Smooth muscle cell (in vitro differentiated cells): ENCODE measurements at regions not wholly inside any gene's neighbourhood (a gene's known extent, or its start where the extent isn't known, plus 50 kb on each side); places are given as distances from the start of the nearest gene placed in this dataset.

Experiments used
- DNase-seq: peaks from one replicate; lab custom pipeline; 2025; ENCODE audit not compliant: unreplicated experiment; lab: John Stamatoyannopoulos, UW
- H2AFZ ChIP-seq: fragments of 200-600 bp; sonication (generic); 2 replicates; pipeline ENCODE4 v1.6.0; 2016; ENCODE audit warnings: antibody characterized with exemption, low read depth, mild to moderate bottlenecking
- H3F3A ChIP-seq: fragments of 200-600 bp; sonication (generic); 2 replicates; pipeline ENCODE4 v1.6.0; 2017; ENCODE audit warnings: antibody characterized with exemption, low read depth
- H3K27ac ChIP-seq: fragments of 200-600 bp; sonication (generic); 2 replicates; pipeline ENCODE4 v1.5.1; 2016; ENCODE audit warnings: low read depth, mild to moderate bottlenecking
- H3K27me3 ChIP-seq: fragments of 200-600 bp; sonication (generic); 2 replicates; pipeline ENCODE4 v1.6.1; 2016; ENCODE audit warnings: low read depth, mild to moderate bottlenecking
- H3K36me3 ChIP-seq: fragments of 200-600 bp; sonication (generic); 2 replicates; pipeline ENCODE4 v1.5.1; 2016; ENCODE audit warnings: low read depth
- H3K4me1 ChIP-seq: fragments of 200-600 bp; sonication (generic); 2 replicates; pipeline ENCODE4 v1.5.1; 2016; ENCODE audit warnings: low read depth
- H3K4me2 ChIP-seq: fragments of 200-600 bp; sonication (generic); 2 replicates; pipeline ENCODE4 v1.6.0; 2016; ENCODE audit warnings: mild to moderate bottlenecking
- H3K4me3 ChIP-seq: fragments of 200-600 bp; sonication (generic); 2 replicates; pipeline ENCODE4 v1.5.1; 2016; ENCODE audit warnings: mild to moderate bottlenecking
- H3K79me2 ChIP-seq: fragments of 200-600 bp; sonication (generic); 2 replicates; pipeline ENCODE4 v1.6.0; 2016; ENCODE audit warnings: low read depth, mild to moderate bottlenecking
- H3K9ac ChIP-seq: fragments of 200-600 bp; sonication (generic); 2 replicates; pipeline ENCODE4 v1.6.0; 2016; ENCODE audit warnings: low read depth
- H3K9me3 ChIP-seq: fragments of 200-600 bp; sonication (generic); replicated peaks from 2 replicates; pipeline ENCODE4 v1.5.1; 2016; ENCODE audit warnings: low read depth
- H4K20me1 ChIP-seq: fragments of 200-600 bp; sonication (generic); 2 replicates; pipeline ENCODE4 v1.6.0; 2016; ENCODE audit warnings: low read depth
- CTCF ChIP-seq: fragments of 200-600 bp; sonication (generic); IDR thresholded peaks from 2 replicates; pipeline ENCODE4 v1.5.1; 2017; ENCODE audit warnings: borderline replicate concordance, mild to moderate bottlenecking, antibody characterized with exemption; ENCODE audit not compliant: insufficient read depth, poor library complexity, severe bottlenecking
- WGBS: methylation state at CpG from one replicate; pipeline ENCODE4 v1.1.7; 2016; ENCODE audit warnings: low lambda C conversion rate; 5-methylcytosine and 5-hydroxymethylcytosine counted together

DNA sequence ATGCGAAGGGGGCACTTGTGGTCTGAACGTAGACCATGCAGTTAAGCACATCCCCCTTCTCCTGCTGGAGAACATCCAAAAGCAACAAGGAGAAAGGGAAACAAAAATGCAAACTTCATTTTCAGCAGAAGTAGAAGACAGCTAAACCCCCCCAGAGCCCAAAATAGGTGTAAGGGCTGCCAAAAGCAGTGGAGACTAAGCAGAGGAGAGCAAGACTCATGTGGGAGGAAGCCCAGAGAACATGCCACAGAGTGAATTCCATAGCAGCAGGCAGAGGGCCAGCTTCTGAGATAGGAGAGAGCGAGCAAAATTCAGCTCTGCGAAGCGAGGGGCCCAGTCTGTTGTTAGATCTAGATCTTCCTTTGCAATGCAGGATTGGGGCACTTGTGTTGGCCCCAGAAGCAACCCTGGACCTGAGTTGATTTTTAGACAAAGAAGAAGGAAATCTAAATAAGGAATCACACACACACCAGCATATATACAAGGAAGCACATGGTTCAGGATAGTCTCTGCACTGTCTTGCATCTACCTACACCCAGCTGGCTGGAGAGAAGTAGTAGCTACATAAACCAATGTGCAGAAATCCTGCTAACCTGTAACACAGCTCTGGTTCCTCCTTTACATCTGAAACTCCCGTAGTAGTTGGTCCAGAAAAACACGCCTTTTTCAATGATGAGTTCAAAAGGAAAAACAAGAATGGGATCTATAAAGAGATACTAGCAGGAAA, 199.6 kb downstream of the SPRY2 start:
- DNase-seq, result no peak
- Histone ChIP-seq H3K27ac (peak overlapping the region; percentile 45), H3K9ac (no peak overlapping the region), H2AFZ (peak overlapping the region; percentile 87), H3K9me3 (no peaks in the 10 kb centered on the region), H4K20me1 (no peaks in the 10 kb centered on the region), H3K4me1 (no peaks in the 10 kb centered on the region), H3K79me2 (no peaks in the 10 kb centered on the region), H3K36me3 (no peaks in the 10 kb centered on the region), H3K27me3 (no peaks in the 10 kb centered on the region), H3F3A (no peaks in the 10 kb centered on the region), H3K4me2 (peak overlapping the region; percentile 66), H3K4me3 (no peak overlapping the region)
- no peak for TF ChIP-seq CTCF
- WGBS, result 54% methylated on average over 7 of the region's 7 CpGs

- WGBS, result 71% methylated on average over 4 of the region's 4 CpGs
- H3K36me3 ChIP-seq, result no peaks in the 10 kb centered on the region
- no peaks in the 10 kb centered on the region for H3K79me2 ChIP-seq
- peak overlapping the region; percentile 5 for H2AFZ ChIP-seq
- no peak for DNase-seq
- no peaks in the 10 kb centered on the region for H3K9me3 ChIP-seq
- no peaks in the 10 kb centered on the region for H3K4me1 ChIP-seq
- no peaks in the 10 kb centered on the region for H4K20me1 ChIP-seq
- peak overlapping the region; percentile 45 for H3K27ac ChIP-seq
- H3K9ac ChIP-seq, result no peak overlapping the region
- H3K4me3 ChIP-seq, result no peak overlapping the region
- no peak for TF ChIP-seq CTCF
- H3F3A ChIP-seq, result no peaks in the 10 kb centered on the region
- H3K27me3 ChIP-seq, result no peaks in the 10 kb centered on the region
- peak overlapping the region; percentile 66 for H3K4me2 ChIP-seq
These were observed 200.2 kb downstream of the SPRY2 start for GRCh38 chr13:80140685-80141084.

DNA sequence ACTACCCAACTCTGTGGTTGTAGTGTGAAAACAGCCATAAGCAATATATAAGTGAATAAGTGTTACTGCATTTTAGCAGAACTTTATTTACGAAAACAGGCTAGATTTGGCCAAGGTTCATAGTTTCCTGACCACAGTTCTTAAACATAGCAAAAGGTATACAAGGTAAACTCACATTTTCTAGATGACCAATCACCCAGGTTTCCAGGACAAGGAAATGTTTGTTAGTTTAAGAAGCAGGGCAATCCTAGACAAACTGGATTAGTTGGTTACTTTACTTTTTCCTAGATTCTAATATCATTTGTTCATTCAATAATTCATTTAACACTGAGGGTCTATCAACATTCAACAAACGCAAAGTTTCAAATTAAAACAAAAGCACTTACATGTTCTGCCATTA, 201.7 kb downstream of the SPRY2 start:
- no peaks in the 10 kb centered on the region for H3K9me3 ChIP-seq
- peaks cover 6% of the 10 kb centered on the region for H3K4me1 ChIP-seq
- H2AFZ ChIP-seq, result no peak overlapping the region
- WGBS, result 95% methylated on average over 2 of the region's 2 CpGs
- no peak overlapping the region for H3K9ac ChIP-seq
- H3K27ac ChIP-seq, result no peak overlapping the region
- H3K79me2 ChIP-seq, result no peaks in the 10 kb centered on the region
- no peak for DNase-seq
- no peak overlapping the region for H3K4me2 ChIP-seq
- TF ChIP-seq CTCF, result no peak
- no peaks in the 10 kb centered on the region for H3F3A ChIP-seq
- H3K27me3 ChIP-seq, result no peaks in the 10 kb centered on the region
- H4K20me1 ChIP-seq, result no peaks in the 10 kb centered on the region
- H3K36me3 ChIP-seq, result no peaks in the 10 kb centered on the region
- no peak overlapping the region for H3K4me3 ChIP-seq

DNA sequence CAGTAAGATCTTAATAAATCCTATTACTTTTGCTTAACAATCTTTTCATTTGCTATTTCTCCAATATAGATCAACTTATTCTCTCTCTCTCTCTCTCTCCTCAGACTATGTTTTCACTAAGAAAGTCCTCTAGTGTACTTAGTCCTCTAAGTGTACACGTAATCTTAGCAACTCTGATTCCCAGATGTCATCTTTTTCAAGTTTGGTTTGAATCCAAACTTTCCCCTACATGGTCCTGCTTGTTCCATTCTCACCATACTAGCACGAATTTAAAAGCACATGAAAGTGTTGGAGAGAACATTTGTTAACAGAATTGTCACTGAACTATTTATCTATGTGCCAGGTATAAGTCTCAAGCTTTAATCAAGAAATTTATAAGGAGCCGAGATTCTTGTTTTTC, 202.9 kb downstream of the SPRY2 start:
- Histone ChIP-seq H3K9ac (no peak overlapping the region), H3F3A (no peaks in the 10 kb centered on the region), H3K27ac (no peak overlapping the region), H3K27me3 (no peaks in the 10 kb centered on the region), H4K20me1 (no peaks in the 10 kb centered on the region), H3K36me3 (no peaks in the 10 kb centered on the region), H3K79me2 (no peaks in the 10 kb centered on the region), H2AFZ (no peak overlapping the region), H3K9me3 (no peaks in the 10 kb centered on the region), H3K4me1 (peaks cover 18% of the 10 kb centered on the region), H3K4me2 (no peak overlapping the region), H3K4me3 (no peak overlapping the region)
- TF ChIP-seq CTCF, result no peak
- WGBS, result 81% methylated on average over 3 of the region's 3 CpGs
- no peak for DNase-seq
